GM19395 (cell line): ENCODE measurements at regions not wholly inside any gene's neighbourhood (a gene's known extent, or its start where the extent isn't known, plus 50 kb on each side); places are given as distances from the start of the nearest gene placed in this dataset.

Source experiments
- ATAC-seq: cut with Tn5 transposase; IDR thresholded peaks from one replicate; pipeline ENCODE4 v1.9.1; 2021; ENCODE audit warnings: mild to moderate bottlenecking, moderate library complexity; ENCODE audit not compliant: unreplicated experiment

GRCh38 chr7:81606078-81606863, 163.6 kb downstream of the HGF start:
- ATAC-seq = no peak

- ATAC-seq = no peak
Observed at GRCh38 chr7:81605493-81605892, 164.4 kb downstream of the HGF start.

GRCh38 chr7:81604808-81605174, 165.1 kb downstream of the HGF start:
- ATAC-seq = no peak

- ATAC-seq = no peak
Observed at GRCh38 chr7:81604075-81604807, 165.6 kb downstream of the HGF start.

- no peak for ATAC-seq
Observed at GRCh38 chr7:81600608-81601007, 169.2 kb downstream of the HGF start.

- no peak for ATAC-seq
Observed at GRCh38 chr7:81598951-81599350, 170.9 kb downstream of the HGF start.

- no peak for ATAC-seq
Observed at GRCh38 chr7:81594767-81595166, 175.1 kb downstream of the HGF start.

GRCh38 chr7:81590131-81590530, 179.7 kb downstream of the HGF start:
- no peak for ATAC-seq

GRCh38 chr7:81584667-81585066, 185.2 kb downstream of the HGF start:
- no peak for ATAC-seq

GRCh38 chr7:81583882-81584533, 185.8 kb downstream of the HGF start:
- no peak for ATAC-seq

GRCh38 chr7:81583090-81583489, 186.8 kb downstream of the HGF start:
- ATAC-seq = no peak

- no peak for ATAC-seq
Observed at GRCh38 chr7:81577642-81578340, 192.1 kb downstream of the HGF start.

- ATAC-seq = no peak
Observed at GRCh38 chr7:81574723-81575326, 195.0 kb downstream of the HGF start.

GRCh38 chr7:81573932-81574331, 195.9 kb downstream of the HGF start:
- no peak for ATAC-seq

GRCh38 chr7:81573128-81573527, 196.7 kb downstream of the HGF start:
- ATAC-seq = no peak

GRCh38 chr7:81562581-81562980, 207.3 kb downstream of the HGF start:
- no peak for ATAC-seq

GRCh38 chr7:81560708-81561107, 209.1 kb downstream of the HGF start:
- no peak for ATAC-seq

- no peak for ATAC-seq
Observed at GRCh38 chr7:81549484-81550016, 220.3 kb downstream of the HGF start.

- ATAC-seq = no peak
Observed at GRCh38 chr7:81534996-81535395, 234.9 kb downstream of the HGF start.

GRCh38 chr7:81534446-81534845, 235.4 kb downstream of the HGF start:
- ATAC-seq = no peak

- ATAC-seq = no peak
Observed at GRCh38 chr7:81533931-81534330, 235.9 kb downstream of the HGF start.
